K562 (cell line): ENCODE measurements at regions not wholly inside any gene's neighbourhood (a gene's known extent, or its start where the extent isn't known, plus 50 kb on each side); places are given as distances from the start of the nearest gene placed in this dataset.

Source experiments
- ATAC-seq: fragments of 200-7000 bp; cut with Tn5 transposase; 3 replicates; pipeline ENCODE4 v1.9.1; 2020; ENCODE audit warnings: moderate library complexity
- BruUV-seq: library from RNA; stranded (reverse); fragments of 400-500 nt; replicated peaks from 2 replicates; lab custom pipeline; 2021; lab: Mats Ljungman, UMichigan
- CTCF ChIA-PET: fragments of 300-600 bp; formaldehyde crosslinking; extraction: SDS; loops from one replicate; lab custom pipeline; 2021; ENCODE audit warnings: low intra/inter-chr PET ratio; lab: Yijun Ruan, JAX
- POLR2A ChIA-PET: fragments of 300-600, 350-650 bp; sonication (Branson Sonifier 250); formaldehyde crosslinking; extraction: SDS; loops from one replicate; lab custom pipeline; 2021; ENCODE audit warnings: antibody characterized with exemption, inconsistent platforms; lab: Yijun Ruan, JAX
- DNase-seq, 4 experiments: peaks; one replicate each; pipeline versions ENCODE4 v3.0.0 to v3.0.0-alpha.2; 2011 to 2018; ENCODE audit warnings: low spot score in 3 of 4, mixed read lengths in 3 of 4; ENCODE audit errors: extremely low read depth in 1 of 4
- FAIRE-seq: peaks from 2 replicates; lab custom pipeline; 2011; peaks lifted over from hg19 to GRCh38; lab: Jason Lieb, UNC
- H2AFZ ChIP-seq: 2 replicates; pipeline ENCODE4 v1.6.0; 2011; ENCODE audit warnings: low read depth, low read length, control low read depth, inconsistent platforms
- H3K27ac ChIP-seq: fragments of 200-600 bp; 3 replicates; pipeline ENCODE4 v1.8.0; 2011; ENCODE audit warnings: low read depth, mild to moderate bottlenecking, control low read depth, inconsistent platforms, low read length, moderate library complexity, mixed read lengths; ENCODE audit errors: extremely low read depth
- H3K27me3 ChIP-seq, 2 experiments: fragments of 300-600 bp in 1 of 2; 2 replicates in 1 of 2; 3 replicates in 1 of 2; pipeline versions ENCODE4 v1.6.0 to v1.8.0; 2011; ENCODE audit warnings: inconsistent platforms in 2 of 2, low read length in 2 of 2, mild to moderate bottlenecking in 1 of 2, mixed read lengths in 1 of 2, moderate library complexity in 1 of 2; ENCODE audit not compliant: control insufficient read depth in 2 of 2, insufficient read depth in 2 of 2
- H3K36me3 ChIP-seq: fragments of 300-600 bp; 3 replicates; pipeline ENCODE4 v1.8.0; 2011; ENCODE audit warnings: mild to moderate bottlenecking, low read length, inconsistent platforms; ENCODE audit not compliant: control insufficient read depth, insufficient read depth
- H3K4me1 ChIP-seq, 2 experiments: fragments of 200-600 bp in 1 of 2; replicated peaks in 1 of 2; 2 replicates in 1 of 2; 3 replicates in 1 of 2; pipeline versions ENCODE4 v1.5.1 to v1.8.0; 2011; ENCODE audit warnings: inconsistent platforms in 2 of 2, low read length in 2 of 2, mild to moderate bottlenecking in 1 of 2, mixed read lengths in 1 of 2, moderate library complexity in 1 of 2; ENCODE audit not compliant: control insufficient read depth in 2 of 2, insufficient read depth in 2 of 2
- H3K4me2 ChIP-seq: 2 replicates; pipeline ENCODE4 v1.6.1; 2011; ENCODE audit warnings: low read length, control low read depth, inconsistent platforms, mixed read lengths; ENCODE audit not compliant: insufficient read depth
- H3K4me3 ChIP-seq: fragments of 200-600 bp; sonication (generic), shearing (Covaris generic); 2 replicates; pipeline ENCODE4 v1.5.1; 2016; ENCODE audit warnings: control low read depth, inconsistent platforms
- H3K79me2 ChIP-seq: fragments of 200-600 bp; 3 replicates; pipeline ENCODE4 v1.8.0; 2011; ENCODE audit warnings: low read length, inconsistent platforms; ENCODE audit not compliant: control insufficient read depth, insufficient read depth
- H3K9ac ChIP-seq, 2 experiments: 2 replicates each; pipeline versions ENCODE4 v1.6.0 to v1.6.1; 2011; ENCODE audit warnings: low read depth in 2 of 2, low read length in 2 of 2, control low read depth in 1 of 2, inconsistent platforms in 1 of 2, mild to moderate bottlenecking in 1 of 2, mixed read lengths in 1 of 2; ENCODE audit not compliant: insufficient read depth in 1 of 2
- H3K9me1 ChIP-seq: one replicate; pipeline ENCODE4 v1.6.0; 2011; ENCODE audit warnings: inconsistent platforms, mild to moderate bottlenecking, low read length, moderate library complexity; ENCODE audit not compliant: control insufficient read depth, insufficient read depth
- H3K9me3 ChIP-seq: replicated peaks from 2 replicates; pipeline ENCODE4 v1.5.1; 2011; ENCODE audit warnings: low read depth, low read length, inconsistent platforms; ENCODE audit not compliant: control insufficient read depth, insufficient read depth
- H4K20me1 ChIP-seq: replicated peaks from 2 replicates; pipeline ENCODE4 v1.6.1; 2011; ENCODE audit warnings: low read length, inconsistent platforms, mixed read lengths; ENCODE audit not compliant: control insufficient read depth, insufficient read depth
- BACH1 ChIP-seq: fragments of 200-800 bp; sonication (Bioruptor generic); IDR thresholded peaks from 2 replicates; pipeline ENCODE4 v1.6.1; 2016; ENCODE audit warnings: missing genetic modification characterization, missing compliant biosample characterization
- ILK ChIP-seq: fragments of 450-650 bp; IDR thresholded peaks from 2 replicates; pipeline ENCODE4 v1.6.1; 2016; ENCODE audit warnings: missing genetic modification characterization, low read depth, mild to moderate bottlenecking, missing compliant biosample characterization, moderate library complexity, borderline replicate concordance
- JUND ChIP-seq, 2 experiments: IDR thresholded peaks; 2 replicates in 1 of 2; 3 replicates in 1 of 2; pipeline ENCODE4 v1.6.1; 2011; ENCODE audit warnings: borderline replicate concordance in 2 of 2, low read depth in 2 of 2, low read length in 2 of 2, improper control_type of control experiment in 1 of 2, missing biosample characterization in 1 of 2, missing genetic modification characterization in 1 of 2, missing genetic modification reagents in 1 of 2
- NR2C2 ChIP-seq, 2 experiments: fragments of 200-800 bp in 1 of 2; sonication (Bioruptor generic) in 1 of 2; sonication (generic) in 1 of 2; formaldehyde crosslinking in 1 of 2; IDR thresholded peaks; 2 replicates each; pipeline versions ENCODE4 v1.6.1 to v1.8.0; 2016 to 2022; ENCODE audit warnings: mild to moderate bottlenecking in 1 of 2, missing compliant biosample characterization in 1 of 2, missing genetic modification characterization in 1 of 2, missing genetic modification reagents in 1 of 2
- REST ChIP-seq, 2 experiments: fragments of 450-650 bp; formaldehyde crosslinking in 1 of 2; IDR thresholded peaks; 2 replicates each; pipeline versions ENCODE4 v1.4.0 to v1.6.1; 2014 to 2020; ENCODE audit warnings: mild to moderate bottlenecking in 2 of 2, borderline replicate concordance in 1 of 2, low read depth in 1 of 2
- SFPQ ChIP-seq: fragments of 200-400 bp; formaldehyde crosslinking; IDR thresholded peaks from 2 replicates; pipeline ENCODE4 v1.6.1; 2017; ENCODE audit warnings: mild to moderate bottlenecking, low read depth, low read length, moderate library complexity
- USF1 ChIP-seq: sonication (generic); formaldehyde crosslinking; IDR thresholded peaks from 2 replicates; pipeline ENCODE4 v1.9.0; 2022; ENCODE audit warnings: mild to moderate bottlenecking, missing genetic modification reagents
- ZNF140 ChIP-seq: fragments of 250-450 bp; sonication (Bioruptor Pico); IDR thresholded peaks from 2 replicates; pipeline ENCODE4 v1.8.0; 2021; ENCODE audit warnings: moderate library complexity, mild to moderate bottlenecking, inconsistent platforms
- WGBS: fragments of 100-300 bp; shearing (Covaris generic); methylation state at CpG from one replicate; pipeline ENCODE4 v1.1.6; 2016; ENCODE audit warnings: low coverage, mixed read lengths; ENCODE audit not compliant: insufficient coverage; ENCODE audit errors: missing lambda C conversion rate; 5-methylcytosine and 5-hydroxymethylcytosine counted together
- in situ Hi-C: fragments of 300-500 bp; cut with MboI; formaldehyde crosslinking; loops from 4 replicates; pipeline ENCODE4 v1.15.0; 2018; ENCODE audit warnings: inconsistent platforms, mixed read lengths
- intact Hi-C: fragments of 100-400 bp; cut with micrococcal nuclease; formaldehyde crosslinking; loops from 2 replicates; pipeline ENCODE4 v1.14.2; 2022

DNA sequence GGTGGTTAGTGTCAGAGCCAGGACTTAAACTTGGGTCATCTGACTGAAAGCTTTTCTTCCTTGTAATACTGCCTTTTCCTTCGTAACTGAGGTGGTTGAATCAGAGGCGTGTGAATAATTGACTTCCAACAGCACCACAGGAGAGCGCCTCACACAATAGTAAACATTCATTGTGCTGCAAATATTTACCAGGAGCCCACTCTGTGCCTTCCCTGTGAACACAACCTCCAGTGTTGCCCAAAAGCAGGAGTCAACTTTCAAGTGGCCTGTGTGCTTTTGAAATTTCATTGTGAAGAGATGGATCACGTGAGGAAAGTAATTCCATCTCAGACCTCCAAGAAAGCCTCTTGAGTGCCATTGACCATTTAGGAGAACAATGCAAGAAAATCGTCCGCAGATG lies 60.2 kb downstream of the ADRA2A start (continued):
- TF ChIP-seq REST (IDR thresholded peaks at IDR 0.05; ENCODE audit: borderline replicate concordance), result no peak
- no peak for TF ChIP-seq REST (CRISPR knock-in tag; IDR thresholded peaks at IDR 0.05; ENCODE audit: low read depth)
- TF ChIP-seq ZNF140 (CRISPR knock-in tag), result no peak

GRCh38 chr10:111137587-111137986 lies 60.8 kb downstream of the ADRA2A start:
- DNase-seq, result no peak
- no peaks in the 10 kb centered on the region for H3K9me3 ChIP-seq
- WGBS, result 0% methylated on average over 4 of the region's 4 CpGs
- ChIA-PET CTCF (no interaction called here), POLR2A (interaction anchor here (0.6 kb wide), 1 partner anchor 466 kb away, joined by 3 read pairs; no protein-coding TSS in a partner anchor)
- in situ Hi-C loops (no loop called here), intact Hi-C loops (no loop called here)
- no peaks in the 10 kb centered on the region for H3K4me1 ChIP-seq
- H3K79me2 ChIP-seq, result no peaks in the 10 kb centered on the region
- FAIRE-seq, result no peak
- H3K4me2 ChIP-seq, result no peak overlapping the region
- no peak overlapping the region for H2AFZ ChIP-seq
- no peaks in the 10 kb centered on the region for H3K9me1 ChIP-seq
- no peak overlapping the region for H3K4me3 ChIP-seq
- no peaks in the 10 kb centered on the region for H3K36me3 ChIP-seq
- H3K9ac ChIP-seq, result no peak overlapping the region
- H3K27ac ChIP-seq, result no peak overlapping the region
- H4K20me1 ChIP-seq, result no peaks in the 10 kb centered on the region
- ATAC-seq, result no peak
- no TSS peak for BruUV-seq
- peaks cover 0 to 9% of the 10 kb centered on the region in 2 experiments; a peak in 2 of 5 replicates for H3K27me3 ChIP-seq
- TF ChIP-seq BACH1 (tag) (no peak), SFPQ (no peak), JUND (IDR thresholded peaks at IDR 0.05; ENCODE audit: borderline replicate concordance, low read depth, low read length) (no peak), JUND (tag; IDR thresholded peaks at IDR 0.05; ENCODE audit: borderline replicate concordance, low read depth, low read length) (no peak), ILK (no peak), USF1 (CRISPR knock-in tag) (no peak), NR2C2 (CRISPR knock-in tag; IDR thresholded peaks at IDR 0.05) (no peak), NR2C2 (tag; IDR thresholded peaks at IDR 0.05) (no peak)
